Stimulated activated CD4-positive, alpha-beta T cell treated with anti-CD3 and anti-CD28 coated beads, TNF-alpha, amount 100 ng/mL, for 48 hours (primary cell): ENCODE measurements at regions not wholly inside any gene's neighbourhood (a gene's known extent, or its start where the extent isn't known, plus 50 kb on each side); places are given as distances from the start of the nearest gene placed in this dataset.

Source experiments
- DNase-seq, 3 donors: peaks; one replicate each; pipeline ENCODE4 v3.0.0-alpha.2; 2020; ENCODE audit warnings: low read depth in 3 of 3

DNA sequence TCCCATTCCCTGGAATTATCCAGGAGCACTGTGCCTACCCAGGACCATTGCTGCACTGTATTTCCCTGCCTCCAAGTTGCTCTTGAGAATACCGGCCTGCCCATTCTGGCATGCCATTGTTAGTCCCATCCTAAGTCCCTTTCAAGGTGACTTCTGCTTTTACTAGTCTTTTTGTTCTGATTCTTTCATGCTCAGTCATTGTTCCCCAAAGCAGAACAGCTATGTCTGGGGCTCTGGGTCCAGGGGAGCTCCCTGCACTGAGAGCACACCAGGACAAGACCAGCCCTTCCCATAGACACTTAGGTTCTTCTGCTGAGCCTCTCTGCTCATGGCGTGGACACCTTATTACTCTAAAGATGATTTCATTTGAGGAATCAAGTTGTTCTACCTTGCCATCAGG is 388.9 kb upstream of the KLF4 start:
- no peak for DNase-seq

DNA sequence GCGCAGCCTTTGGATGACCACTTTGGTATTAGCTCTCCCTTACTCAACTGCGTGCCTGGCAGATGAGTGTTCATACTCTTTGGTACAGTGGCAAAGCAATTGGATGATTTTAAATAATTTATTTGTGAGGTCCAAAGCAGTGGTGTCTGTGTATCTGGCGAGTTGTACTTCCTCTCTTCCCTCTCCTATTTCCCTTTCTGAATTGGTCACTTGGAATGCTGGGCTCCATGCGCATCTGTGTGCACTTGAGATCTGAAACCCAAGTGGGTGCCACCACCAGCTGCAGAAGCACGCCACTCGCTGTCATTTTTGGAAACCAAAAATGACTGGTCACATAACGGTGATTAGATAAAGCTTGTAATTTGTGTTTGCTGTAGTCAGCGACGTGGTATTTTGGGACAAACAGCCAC is 386.0 kb upstream of the KLF4 start:
- DNase-seq: no peak

DNA sequence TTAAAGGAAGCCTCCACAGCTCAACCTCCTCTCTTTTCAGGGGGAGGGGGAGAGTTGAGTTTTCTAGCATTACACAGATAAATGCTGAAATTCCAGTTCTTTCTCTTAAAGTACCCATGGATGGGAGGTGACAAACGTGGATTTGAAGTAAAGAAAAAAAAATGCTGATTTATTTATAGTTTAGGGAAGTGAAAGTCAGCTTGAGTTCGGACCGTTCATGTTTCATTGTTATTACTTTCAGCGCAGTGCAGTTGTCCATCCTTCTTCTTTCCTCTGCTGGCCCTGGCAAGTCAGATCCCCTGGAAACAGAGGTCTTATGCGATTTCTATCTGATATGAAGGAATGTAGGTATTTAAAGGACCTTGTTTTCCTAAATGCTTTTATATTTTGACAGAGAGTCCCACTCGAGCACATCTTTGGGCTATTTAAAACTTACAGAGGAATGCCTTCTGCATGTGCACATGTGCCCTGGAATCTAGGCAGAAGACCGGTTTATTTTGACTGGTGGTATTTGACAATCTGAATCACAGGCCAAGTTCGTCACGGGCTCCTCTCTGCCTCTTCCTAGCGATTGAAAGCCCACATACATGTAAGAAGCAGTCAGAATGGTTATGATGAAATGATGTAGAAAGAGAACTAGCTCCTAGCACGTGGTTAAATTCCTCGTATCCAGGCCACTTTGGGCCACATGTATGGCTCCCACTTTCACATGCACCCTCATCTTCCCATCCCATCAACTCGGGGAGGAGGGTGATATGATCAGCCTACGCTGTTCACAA is 385.2 kb upstream of the KLF4 start:
- DNase-seq: no peak

DNA sequence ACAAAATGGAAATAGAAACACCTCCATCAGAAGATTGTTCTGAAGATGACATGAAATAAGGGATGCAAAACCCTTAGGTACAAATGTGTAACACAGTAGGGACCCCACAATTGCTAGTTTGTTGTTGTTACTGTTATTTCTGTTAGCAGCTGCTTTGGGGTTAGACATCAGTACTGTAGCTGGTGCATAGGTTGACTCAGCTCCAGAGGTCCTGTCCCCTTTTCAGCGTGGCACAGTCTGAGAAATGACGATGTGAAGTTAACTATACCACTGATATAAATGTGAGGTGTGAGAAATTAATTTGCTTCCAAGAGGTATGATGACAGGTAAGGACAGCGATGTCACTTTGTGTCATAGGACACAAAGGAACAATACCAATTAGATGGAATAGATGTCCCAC is 384.6 kb upstream of the KLF4 start:
- no peak for DNase-seq

DNA sequence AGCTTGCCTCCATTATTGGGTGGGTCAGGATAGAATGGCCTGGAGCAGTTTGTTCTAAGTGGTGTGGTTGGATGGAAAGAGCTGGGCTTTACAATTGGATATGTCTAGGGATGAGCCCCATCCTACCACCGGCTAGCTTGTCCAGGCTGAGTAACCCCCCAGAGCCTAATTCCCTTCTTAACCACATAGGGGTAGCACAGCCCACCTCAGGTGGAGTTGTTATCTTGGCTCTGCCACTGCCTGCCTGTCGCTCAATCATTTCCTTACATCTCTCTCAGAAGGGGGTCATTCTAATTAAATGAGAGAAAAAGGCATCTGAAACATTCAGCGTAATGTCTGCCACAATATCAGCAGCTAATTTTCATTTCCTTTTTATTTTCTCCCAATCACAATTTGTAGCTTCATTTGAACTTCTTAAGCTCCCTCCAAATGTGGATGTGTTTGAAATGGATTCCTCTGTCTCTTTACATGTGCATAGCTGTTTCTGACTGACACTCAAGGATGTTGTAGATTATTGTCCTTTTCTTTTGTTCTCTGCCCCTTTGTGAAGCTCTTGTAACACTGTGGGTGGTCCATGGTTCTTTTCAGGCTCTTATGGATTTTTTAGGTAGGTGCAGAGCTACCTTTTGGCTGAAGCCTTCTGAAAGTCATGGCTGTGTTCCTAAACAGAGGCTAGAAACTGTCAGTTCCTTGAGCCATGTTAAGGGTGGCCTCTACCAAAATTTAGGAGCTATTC is 383.1 kb upstream of the KLF4 start:
- DNase-seq: no peak

DNA sequence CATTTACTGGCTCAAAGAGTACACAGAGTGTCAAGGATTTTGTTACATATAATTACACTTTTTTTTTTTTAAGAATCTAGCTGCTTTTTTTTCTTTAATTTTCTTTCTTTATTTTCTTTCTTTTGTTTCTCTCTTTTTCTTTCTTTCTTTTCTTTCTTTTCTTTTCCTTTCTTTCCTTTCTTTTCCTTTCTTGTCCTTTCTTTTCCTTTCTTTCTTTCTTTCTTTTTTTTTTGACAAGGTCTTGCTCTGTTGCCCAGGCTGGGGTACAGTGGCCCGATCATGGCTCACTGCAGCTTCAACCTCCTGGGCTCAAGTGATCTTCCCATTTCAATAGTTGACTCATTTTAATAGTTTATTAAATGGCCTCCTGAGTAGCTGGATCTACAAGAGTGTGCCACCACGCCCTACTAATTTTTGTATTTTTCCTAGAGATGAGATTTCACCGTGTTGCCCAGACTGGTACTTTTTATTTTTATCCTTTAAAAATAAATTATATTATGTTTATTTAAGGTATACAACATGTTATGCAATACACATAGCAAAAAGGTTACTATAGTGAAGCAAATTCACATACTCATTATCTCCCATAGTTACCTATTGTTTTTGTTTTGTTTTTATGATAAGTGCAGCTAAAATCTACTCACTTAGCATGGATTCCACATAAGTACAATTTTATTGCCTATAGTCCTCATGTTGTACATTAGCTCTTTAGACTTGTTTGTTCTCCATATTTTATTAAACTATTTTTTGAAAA is 381.5 kb upstream of the KLF4 start:
- DNase-seq: no peak

DNA sequence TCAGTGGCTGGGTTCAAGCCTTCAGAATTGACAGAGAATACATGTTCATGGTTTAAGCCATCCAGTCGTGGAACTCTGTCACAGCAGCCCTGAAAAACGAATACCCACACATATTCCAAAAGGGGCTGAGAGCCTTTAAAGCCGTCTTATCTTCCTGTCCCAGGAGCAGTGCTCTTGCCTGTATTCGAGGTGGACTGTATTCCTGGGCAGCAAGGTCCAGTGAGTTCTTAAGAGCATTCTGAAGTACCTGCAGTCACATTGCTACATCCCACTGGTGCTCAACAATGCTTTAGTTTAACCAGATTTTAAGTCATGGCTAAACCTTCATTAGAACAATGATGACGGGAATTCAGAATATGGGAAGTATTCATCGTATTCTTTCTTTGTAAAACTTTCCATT is 380.7 kb upstream of the KLF4 start:
- DNase-seq: no peak

DNA sequence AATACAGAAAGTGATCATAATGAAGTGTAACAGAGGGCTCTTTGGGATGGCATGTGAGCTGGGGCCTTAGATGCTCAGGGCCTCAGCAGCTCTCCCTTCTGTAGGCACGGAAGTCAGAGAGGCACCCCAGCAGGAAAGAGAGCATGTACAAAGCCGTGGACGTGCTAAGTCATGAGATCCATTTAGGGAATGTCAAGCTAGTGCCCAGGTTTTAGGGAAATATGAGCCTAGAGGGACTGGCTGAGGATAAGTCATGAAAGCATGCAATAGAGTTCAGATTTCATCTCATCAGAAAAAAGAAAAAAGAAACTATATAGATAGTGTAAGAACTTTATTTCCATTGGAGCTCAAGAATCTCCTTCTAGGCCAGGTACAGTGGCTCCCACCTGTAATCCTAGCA is 379.5 kb upstream of the KLF4 start:
- DNase-seq: no peak

DNA sequence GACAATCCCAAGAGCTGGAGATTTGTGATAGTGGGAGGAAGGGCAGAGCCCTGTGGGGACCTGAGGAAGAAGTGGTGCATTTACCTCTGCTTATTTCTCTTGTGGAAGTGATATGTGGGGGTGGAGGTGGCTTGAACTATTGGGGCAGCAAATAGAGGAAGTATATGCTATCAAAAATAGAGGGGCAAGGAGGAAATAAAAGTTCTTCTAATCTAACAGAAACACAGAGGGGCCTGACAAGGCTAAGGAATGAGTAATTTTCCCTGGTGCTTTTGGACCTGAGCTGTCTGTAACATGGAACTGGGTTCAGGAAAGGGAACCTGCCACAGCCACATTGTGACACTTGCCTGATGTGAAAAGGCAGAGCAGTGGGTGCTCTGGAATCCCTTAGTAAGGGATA is 378.6 kb upstream of the KLF4 start:
- DNase-seq: no peak

DNA sequence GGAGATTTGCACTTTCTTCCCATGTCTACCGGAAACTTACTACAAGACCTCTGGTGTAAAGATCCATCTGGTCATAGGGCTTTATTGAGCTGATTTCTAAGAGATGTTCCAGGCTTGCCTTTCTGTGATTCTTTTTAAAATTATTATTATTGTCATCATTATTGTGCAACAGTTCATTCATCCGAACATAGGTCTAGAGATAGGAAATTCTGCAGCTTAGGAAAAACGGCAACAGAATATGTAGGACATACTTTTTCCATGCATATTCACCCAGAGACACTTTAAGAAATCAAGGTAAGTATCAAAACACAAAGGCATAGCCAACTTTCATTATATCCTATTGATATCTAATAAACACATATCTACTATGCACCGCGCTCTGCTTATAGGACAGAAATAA is 378.2 kb upstream of the KLF4 start:
- no peak for DNase-seq

DNA sequence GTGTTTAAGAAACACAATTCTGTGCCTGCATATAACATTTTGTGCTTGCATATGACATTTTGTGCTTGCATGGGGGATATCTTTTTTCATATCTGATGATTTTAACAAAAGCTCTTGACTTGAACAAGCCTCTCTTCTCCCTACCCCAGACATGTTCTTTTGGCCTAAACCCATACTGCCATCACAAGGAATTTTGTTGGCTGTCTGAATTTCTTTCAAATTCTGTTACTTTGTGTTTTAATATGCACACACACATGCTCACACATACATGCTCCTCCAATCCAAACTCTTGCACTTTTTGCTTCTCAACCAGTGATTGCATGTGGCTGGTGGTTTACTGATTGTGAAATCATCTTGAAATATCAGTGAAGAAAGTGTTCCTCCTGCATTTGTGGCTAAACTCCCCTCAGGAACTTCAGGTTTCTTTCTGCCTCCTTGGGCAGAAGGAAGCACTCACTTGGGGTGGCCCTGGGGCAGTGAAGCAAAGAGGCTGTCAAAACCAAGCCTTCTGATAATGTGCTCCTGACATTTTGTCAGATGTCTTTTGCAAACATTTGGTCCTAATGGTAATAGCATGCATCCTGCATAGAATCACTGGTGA is 377.2 kb upstream of the KLF4 start:
- DNase-seq: no peak

DNA sequence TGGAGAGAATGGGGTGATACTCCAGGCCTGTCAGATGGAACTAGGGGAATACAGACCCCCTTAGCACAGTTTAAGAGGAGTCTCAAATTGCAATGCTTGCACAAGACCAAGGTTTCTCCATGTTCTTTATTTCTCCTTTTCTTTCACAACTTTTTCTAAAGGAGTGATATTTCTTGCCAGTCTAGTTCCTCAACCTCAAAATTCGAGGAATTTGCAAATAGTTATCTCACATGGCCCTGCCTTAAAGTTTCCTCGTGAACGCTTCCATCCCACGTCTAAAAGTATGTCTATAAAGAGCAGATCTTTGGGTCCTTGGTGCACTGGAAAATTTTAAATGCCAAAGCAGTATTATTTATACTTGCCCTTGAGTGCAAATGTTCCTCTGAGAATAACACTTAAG is 373.8 kb upstream of the KLF4 start:
- DNase-seq: no peak

DNA sequence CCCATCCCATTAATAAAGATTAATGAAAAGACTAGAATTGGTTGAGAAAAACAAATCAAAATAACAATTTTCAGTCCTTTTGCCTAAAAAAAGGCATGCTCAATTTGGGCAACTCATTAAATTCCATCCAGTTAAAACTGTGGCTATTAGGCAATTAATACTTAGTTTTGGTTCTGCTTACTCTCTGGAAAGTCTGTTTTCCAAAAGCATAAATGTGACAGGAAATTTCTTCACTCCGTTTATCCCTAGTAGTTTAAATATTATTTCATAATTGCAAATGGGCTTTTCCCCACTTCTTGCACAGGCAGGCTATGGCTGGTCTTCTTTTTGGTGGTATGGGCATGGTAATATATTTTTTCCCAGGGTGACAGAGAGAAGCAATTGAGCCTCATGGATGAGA is 373.3 kb upstream of the KLF4 start:
- no peak for DNase-seq

DNA sequence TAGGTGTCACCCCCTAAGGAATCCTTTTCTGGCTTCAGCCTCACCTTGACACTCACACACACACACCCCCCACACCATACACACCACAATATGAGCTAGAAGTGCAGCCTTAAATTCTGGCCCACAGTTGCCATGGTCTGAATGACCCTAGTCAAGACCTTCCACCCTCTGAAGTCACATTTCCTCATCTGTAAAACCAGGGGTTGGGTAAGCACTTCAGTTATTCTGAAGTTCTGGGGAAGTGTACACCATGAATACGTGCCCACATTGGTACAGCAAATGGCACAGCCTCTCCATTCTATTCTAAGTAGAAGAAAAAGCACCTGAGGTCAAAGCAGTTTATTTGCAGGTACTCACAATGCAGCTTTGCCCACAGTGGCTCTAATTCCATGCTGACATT is 372.8 kb upstream of the KLF4 start:
- DNase-seq: no peak

DNA sequence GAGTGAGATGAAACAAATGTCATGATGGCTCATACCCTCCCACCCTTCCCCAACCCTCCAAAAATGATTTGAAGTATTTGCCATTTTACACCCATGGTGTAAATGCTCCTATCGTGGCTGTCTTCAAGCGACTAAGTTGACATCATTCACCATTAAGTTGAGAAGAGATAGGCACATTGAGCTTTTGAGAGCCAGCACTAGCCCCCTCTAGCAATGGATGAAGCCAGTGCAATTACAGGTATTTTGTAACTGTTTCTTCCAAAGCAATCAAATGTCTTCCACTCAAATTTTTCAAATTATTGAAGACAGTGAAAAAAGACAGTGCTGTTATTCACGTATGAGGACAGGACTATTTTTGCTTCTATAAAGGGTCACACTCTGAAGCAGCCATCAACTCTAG is 371.5 kb upstream of the KLF4 start:
- DNase-seq: no peak

DNA sequence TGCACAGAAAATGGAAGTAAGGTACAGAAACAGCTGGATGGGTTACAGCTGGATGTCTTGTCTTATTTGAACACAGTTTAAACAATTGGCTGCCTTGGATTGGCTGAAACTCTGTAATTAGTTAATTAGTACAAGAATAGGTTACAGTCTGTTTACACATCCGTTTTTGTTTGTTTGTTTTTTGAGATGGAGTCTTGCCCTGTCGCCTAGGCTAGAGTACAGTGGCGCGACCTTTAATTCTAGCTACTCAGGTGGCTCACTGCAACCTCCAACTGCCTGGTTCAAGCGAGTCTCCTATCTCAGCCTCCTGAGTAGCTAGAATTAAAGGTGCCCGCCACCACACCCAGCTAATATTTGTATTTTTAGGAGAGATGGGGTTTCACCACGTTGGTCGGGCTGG is 368.7 kb upstream of the KLF4 start:
- DNase-seq: no peak

DNA sequence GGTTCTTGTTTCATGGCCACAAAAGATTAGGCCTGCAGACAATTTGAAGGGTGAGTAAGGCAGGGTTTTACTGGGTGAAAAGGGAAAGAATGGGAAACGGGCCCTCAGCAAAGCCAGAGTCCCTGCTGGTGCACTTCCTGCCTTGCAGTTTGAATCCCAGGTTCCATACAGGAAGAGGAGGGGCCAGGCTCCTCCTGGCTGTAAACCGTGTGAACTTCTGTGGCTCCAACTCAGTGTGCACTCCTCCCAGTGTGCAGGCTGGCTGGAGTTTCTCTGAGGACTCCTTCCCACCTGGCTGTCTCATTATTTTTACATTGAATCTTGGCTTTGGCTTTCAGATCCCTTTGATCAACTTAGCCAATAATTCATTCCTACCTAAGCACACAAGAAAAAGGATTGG is 367.1 kb upstream of the KLF4 start:
- no peak for DNase-seq

DNA sequence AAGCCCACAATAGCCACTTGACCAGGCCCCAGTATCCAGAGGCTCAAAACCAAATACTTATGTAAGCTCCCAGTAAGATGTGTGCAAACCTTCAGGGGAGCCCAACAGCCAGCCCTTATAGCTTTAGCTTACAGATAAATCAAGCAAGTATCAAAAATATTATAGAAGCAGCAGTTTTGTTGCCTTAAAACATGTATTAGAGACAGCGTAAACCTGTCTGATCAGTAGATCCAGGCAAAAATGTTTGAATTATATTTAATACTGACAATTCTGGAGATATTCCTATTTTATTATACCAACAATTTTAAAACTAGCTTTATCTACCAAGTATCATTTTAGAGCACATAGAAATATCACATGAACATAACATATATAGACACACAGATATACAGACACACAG is 365.6 kb upstream of the KLF4 start:
- no peak for DNase-seq

DNA sequence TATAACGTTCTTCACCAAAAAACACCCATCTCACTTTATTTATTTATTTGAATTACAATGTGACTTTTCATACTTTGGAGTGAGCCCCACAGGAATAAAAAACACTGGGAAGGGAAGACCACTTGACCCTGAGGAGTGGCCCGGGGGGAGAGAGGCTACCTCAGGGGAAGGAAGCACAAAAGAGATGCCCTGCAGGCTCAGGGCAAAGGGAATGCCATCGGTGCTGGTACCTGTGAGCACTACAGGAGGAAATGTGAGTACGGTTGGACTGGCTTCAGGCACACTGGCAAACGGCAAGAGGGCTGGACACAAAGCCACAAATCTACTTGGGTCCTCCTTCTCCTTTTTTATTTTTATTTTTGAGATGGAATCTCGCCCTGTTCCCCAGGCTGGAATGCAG is 363.9 kb upstream of the KLF4 start:
- no peak for DNase-seq

DNA sequence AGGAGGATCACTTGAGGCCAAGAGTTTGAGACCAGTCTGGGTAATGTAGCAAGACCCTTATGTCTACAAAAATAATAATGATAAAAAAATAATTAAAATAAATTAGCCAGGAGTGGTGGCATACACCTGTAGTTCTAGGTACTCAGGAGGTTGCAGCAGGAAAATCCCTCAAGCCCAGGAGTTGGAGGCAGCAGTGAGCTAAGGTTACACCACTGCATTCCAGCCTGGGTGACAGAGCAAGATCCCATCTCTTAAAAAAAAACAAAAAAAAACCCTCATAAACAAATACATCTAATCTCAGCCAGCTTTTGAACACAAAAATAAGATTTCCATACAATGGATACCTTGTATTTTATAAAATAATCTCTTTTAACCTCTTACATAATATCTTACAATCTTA is 363.3 kb upstream of the KLF4 start:
- no peak for DNase-seq

DNA sequence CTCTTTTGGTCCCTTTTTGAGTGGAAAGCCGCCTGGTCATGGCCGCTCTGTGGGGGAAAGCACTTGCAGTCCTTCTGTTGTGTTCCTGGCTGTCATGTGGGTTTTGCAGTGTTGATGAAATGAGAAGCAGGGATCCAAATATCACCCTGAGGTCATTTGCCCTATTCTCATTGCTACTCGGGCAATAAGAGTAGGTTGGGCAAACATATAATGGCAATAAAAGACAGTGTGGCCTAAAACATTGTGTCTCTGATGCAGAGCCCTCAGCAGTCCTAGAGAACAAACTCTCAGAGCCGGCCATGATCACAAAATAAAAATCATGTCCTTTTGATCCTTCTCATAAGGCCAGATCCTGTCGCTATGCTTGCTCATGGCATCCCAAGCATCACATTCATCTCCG is 361.1 kb upstream of the KLF4 start:
- DNase-seq: no peak
